GM12865 (cell line): ENCODE measurements at regions not wholly inside any gene's neighbourhood (a gene's known extent, or its start where the extent isn't known, plus 50 kb on each side); places are given as distances from the start of the nearest gene placed in this dataset.
"Not testable (repeated sequence)": the region's sequence is repeated elsewhere in the genome, so short reads cannot be mapped to it uniquely, and the experiment has no call there.

Experiments
- DNase-seq: peaks from one replicate; pipeline ENCODE4 v3.0.0; 2010; ENCODE audit warnings: low read depth
- H3K4me3 ChIP-seq: 2 replicates; pipeline ENCODE4 v1.5.1; 2011; ENCODE audit warnings: mild to moderate bottlenecking, low read depth, low read length, control low read depth
- TF ChIP-seq, protein P1 (sequence below): IDR thresholded peaks from 2 replicates; pipeline ENCODE4 v1.5.1; 2011; ENCODE audit warnings: low read length, control low read depth, low read depth, inconsistent platforms; ENCODE audit not compliant: insufficient read depth; ENCODE audit errors: missing control alignments

DNA sequence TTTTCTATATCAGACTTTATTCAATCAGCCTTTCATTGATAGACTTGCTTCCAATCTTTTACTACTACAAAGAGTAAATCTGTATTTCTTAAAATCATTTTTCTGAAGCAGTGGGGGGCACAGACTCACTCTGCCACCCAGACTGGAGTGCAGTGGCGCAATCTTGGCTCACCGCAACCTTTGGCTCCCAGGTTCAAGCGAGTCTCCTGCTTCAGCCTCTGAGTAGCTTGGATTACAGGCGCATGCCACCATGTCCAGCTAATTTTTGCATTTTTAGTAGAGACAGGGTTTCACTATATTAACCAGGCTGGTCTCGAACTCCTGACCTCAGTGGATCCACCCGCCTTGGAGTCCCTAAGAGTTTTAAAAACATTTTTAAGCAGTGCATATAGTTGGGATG lies 270.6 kb upstream of the REG3G start:
- DNase-seq: no peak
- TF ChIP-seq, protein P1, sequence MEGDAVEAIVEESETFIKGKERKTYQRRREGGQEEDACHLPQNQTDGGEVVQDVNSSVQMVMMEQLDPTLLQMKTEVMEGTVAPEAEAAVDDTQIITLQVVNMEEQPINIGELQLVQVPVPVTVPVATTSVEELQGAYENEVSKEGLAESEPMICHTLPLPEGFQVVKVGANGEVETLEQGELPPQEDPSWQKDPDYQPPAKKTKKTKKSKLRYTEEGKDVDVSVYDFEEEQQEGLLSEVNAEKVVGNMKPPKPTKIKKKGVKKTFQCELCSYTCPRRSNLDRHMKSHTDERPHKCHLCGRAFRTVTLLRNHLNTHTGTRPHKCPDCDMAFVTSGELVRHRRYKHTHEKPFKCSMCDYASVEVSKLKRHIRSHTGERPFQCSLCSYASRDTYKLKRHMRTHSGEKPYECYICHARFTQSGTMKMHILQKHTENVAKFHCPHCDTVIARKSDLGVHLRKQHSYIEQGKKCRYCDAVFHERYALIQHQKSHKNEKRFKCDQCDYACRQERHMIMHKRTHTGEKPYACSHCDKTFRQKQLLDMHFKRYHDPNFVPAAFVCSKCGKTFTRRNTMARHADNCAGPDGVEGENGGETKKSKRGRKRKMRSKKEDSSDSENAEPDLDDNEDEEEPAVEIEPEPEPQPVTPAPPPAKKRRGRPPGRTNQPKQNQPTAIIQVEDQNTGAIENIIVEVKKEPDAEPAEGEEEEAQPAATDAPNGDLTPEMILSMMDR: no peak
- no peak overlapping the region for H3K4me3 ChIP-seq

DNA sequence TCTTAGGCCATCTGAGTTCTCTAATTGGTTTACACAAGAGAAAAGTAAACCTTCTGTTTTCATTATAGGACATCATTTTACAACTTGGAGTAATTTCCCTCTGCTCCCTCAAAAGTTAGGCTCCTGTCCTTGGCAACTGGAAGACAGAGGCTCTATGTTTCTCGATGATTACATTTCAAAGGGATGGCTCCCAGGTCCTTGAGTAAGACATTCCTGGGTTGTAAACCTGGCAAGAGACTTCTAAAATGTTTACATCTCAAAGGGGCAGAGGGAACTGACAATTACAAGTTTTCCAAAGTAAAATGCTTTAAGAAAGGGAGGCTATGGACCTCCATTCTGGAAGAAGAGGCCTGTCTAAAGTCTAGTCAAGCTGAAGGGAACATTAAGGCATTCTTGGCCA lies 268.3 kb upstream of the REG3G start:
- TF ChIP-seq, protein P1: no peak
- DNase-seq: no peak
- H3K4me3 ChIP-seq: no peak overlapping the region

DNA sequence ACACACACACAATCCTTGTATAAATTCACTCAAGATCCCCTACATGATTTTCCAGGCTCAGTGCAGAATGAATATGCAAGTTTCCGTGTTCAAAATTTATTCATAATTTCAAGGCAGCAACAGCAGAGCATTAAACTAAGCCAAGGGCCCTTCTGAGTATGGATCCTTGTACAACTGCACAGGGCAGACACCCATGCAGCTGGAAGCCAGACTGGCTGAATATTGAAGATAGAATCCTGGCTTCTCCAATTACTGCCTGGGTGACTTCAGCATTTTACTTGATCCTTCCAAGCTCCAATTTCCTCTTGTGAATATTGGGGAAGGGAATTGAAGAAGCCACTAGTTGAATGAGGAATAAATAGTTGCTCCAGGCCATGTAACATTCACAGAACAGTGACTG lies 267.9 kb upstream of the REG3G start:
- no peak for DNase-seq
- H3K4me3 ChIP-seq: no peak overlapping the region
- TF ChIP-seq, protein P1: no peak

DNA sequence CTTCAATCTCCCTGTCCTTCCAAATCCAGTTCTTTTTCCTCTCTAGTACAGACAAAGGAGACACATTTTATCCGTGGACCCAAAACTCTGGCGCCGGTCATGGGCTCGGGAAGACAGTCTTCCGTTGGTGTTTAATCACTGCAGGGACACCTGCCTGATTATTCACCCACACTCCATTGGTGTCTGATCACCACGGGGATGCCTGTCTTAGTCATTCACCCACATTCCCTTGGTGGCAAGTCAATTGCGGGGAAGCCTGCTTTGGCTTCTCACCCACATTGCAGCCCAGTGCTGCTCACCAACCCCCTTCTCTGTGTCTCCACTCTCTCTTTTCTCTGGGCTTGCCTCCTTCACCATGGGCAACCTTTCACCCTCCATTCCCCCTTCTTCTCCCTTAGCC lies 266.7 kb upstream of the REG3G start:
- DNase-seq, H3K4me3 ChIP-seq: not testable (repeated sequence)

DNA sequence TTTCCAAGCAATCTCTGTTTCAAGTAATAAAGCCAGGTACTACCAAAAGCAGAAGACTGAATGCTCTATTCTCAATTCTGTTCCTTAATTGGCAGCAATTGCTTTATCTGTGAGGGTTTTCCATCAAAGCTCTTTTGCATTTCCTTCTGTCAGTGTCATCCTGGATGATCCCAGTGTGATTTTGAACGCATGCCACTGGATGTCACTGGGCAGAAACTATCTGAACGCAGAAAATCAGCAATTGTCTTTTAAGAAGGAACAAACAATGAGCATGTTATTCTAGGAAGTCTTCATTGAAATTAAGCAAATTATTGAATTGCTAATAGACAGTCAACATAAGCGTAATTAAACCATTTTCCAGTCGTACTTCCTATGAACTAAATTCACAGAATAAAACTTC lies 259.0 kb upstream of the REG3G start:
- no peak for DNase-seq
- H3K4me3 ChIP-seq: no peak overlapping the region
- TF ChIP-seq, protein P1: no peak

DNA sequence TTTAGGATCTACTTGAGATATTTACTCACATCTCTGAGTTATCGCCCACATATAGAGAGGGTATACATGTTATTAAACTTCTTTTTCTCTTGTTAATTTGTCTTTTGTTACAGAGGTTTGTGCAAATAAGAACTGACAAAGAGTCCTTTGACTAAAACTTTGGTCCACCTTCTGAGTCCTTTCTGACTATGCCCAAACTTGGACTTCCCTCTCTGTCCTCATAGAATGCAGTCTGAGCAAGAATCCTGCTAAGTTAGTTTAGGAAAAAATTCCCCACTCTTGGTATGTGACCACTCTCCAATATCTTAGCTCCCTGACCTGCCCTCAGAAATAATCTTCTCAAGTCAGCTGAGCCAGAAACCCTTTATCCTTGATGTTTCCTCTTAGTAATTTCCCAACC lies 257.5 kb upstream of the REG3G start:
- TF ChIP-seq, protein P1: no peak
- H3K4me3 ChIP-seq: no peak overlapping the region
- DNase-seq: no peak

DNA sequence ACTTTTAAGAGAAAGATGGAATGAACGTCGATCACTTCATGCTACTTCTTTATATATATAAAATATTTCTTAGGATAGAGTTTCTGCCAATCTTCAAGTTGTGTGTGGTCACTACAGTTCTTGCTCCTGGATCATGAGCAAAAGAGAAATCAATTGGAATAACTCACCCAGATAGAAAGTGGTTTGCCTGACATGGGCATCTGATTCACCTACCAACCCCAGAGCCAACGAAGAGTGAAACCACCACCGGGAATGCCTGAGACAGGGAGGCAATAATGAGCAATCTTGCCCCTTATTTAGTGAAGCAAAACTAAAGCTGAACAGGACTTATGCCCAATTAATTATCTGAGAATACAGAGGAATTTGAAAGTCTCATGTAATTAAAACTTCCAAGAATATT lies 250.2 kb upstream of the REG3G start:
- H3K4me3 ChIP-seq: no peak overlapping the region
- TF ChIP-seq, protein P1: no peak
- no peak for DNase-seq

DNA sequence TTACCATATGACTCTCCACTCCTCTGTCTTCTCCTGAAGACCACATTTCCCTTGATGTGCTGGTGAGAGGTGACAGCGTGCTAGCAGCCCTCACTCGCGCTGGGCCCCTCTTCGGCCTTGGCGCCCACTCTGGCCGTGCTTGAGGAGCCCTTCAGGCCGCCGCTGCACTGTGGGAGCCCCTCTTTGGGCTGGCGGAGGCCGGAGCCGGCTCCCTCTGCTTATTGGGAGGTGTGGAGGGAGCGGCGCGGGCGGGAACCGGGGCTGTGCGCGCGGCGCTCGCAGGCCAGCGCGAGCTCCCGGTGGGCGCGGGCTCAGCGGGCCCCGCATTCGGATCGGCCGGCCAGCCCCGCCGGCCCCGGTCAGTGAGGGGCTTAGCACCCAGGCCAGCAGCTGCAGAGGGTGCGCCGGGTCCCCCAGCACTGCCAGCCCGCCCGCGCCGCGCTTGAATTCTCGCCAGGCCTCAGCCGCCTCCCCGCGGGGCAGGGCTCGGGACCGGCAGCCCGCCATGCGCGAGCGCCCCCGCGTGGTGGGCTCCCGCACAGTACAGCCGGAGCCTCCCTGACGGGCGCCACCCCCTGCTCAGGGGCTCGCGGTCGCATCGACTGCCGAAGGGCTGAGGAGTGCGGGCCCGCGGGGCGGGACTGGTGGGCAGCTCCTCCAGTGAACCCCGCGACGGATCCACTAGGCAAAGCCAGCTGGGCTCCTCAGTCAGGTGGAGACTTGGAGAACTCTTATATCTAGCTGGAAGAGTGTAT lies 246.6 kb upstream of the REG3G start:
- no peak for DNase-seq
- TF ChIP-seq, protein P1: no peak

More for the DNA sequence above, 246.6 kb upstream of the REG3G start:
- no peak overlapping the region for H3K4me3 ChIP-seq
